ENCODE measurements at regions not wholly inside any gene's neighbourhood (a gene's known extent, or its start where the extent isn't known, plus 50 kb on each side); places are given as distances from the start of the nearest gene placed in this dataset.

DNA sequence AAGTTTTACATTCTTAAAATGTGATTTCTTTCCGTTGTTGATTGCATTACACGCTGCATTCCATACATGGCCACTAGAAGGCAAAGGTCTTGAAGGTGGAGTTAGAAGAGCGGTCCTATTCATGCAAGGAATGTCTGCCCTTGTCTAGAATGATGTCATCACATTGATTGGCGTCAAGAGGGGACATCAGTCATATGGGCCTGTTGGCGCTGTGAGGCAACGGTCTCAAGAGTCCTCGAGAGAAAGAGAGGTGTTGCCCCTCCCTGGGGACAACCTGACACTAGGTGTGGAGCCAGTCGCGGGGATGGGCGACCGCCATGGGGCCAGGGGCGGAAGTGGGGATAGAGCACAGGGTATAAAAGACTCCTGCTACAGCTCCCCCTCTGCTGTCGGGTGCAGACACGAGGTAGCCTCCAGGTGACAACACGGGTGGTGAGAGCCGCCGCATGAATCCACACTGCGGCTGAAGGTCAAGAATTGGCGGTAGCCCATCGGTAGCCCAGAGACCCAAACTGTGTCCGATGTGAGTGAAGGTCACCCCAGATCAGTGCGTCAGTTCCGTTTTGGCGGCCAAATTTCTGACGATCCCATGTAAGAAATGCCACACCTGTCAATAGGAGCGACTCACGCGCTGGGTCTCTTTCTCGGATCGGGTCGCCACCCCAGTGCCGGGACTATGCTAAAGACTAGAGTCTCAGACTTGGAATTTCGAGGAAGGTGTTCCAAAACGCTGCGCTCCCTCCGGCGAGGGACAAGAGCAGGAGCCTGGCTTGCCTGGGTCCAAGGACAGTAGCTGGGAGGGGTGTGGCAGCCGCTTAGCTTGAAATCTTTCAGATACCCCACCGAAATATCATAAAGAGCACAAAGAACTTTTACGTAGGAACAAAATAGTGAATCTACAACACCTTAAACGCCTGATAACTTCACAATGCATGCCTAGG lies 93.2 kb upstream of the ZNF184 start (continued):
- peak; percentile 96 for TF ChIP-seq ATF7 (IDR thresholded peaks at IDR 0.05)
- TF ChIP-seq ATF7 (CRISPR knock-in tag; IDR thresholded peaks at IDR 0.05), result no peak
- TF ChIP-seq, protein P1, sequence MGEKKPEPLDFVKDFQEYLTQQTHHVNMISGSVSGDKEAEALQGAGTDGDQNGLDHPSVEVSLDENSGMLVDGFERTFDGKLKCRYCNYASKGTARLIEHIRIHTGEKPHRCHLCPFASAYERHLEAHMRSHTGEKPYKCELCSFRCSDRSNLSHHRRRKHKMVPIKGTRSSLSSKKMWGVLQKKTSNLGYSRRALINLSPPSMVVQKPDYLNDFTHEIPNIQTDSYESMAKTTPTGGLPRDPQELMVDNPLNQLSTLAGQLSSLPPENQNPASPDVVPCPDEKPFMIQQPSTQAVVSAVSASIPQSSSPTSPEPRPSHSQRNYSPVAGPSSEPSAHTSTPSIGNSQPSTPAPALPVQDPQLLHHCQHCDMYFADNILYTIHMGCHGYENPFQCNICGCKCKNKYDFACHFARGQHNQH (CRISPR knock-in tag; IDR thresholded peaks at IDR 0.05), result no peak
- TF ChIP-seq KMT2B (CRISPR knock-in tag; IDR thresholded peaks at IDR 0.05), result no peak

DNA sequence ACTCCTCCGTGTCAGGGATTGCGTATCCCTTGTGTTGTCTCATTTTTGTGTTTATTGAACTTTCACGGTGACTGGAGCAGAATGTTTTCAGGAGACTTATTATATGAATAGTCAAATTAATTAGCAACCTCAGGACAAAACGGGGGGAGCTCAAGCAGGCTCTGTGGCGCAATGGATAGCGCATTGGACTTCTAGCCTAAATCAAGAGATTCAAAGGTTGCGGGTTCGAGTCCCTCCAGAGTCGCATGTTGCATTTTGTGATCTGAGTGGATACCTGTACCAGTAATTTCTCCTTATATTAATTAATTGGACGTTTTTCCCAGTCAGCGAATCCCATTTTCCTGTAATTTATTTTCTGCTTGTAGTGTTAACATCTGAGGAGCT lies 89.1 kb upstream of the ZNF184 start:
- H3K79me2 ChIP-seq (ENCODE audit: insufficient read depth, low read length), result no peaks in the 10 kb centered on the region
- H2AFZ ChIP-seq (ENCODE audit: low read length), result no peak overlapping the region
- DNase-seq (ENCODE audit: low spot score) (no peak), FAIRE-seq (no peak), ATAC-seq (no peak)
- no peaks in the 10 kb centered on the region for H3K36me3 ChIP-seq (replicated peaks in 1 of 2; ENCODE audit: control insufficient read depth in 1 of 2, insufficient read depth in 2 of 2, low read length in 2 of 2)
- H3K9me3 ChIP-seq (ENCODE audit: low read length), result no peaks in the 10 kb centered on the region
- H3K4me3 ChIP-seq (replicated peaks in 1 of 3; ENCODE audit: insufficient read depth in 1 of 3, low read depth in 2 of 3, low read length in 3 of 3), result no peak overlapping the region
- no peaks in the 10 kb centered on the region for H4K20me1 ChIP-seq (ENCODE audit: insufficient read depth, low read length)
- ChIA-PET POLR2A (no interaction called here), CTCF (ENCODE audit: low intra/inter-chr PET ratio, low total read pairs) (no interaction called here)
- intact Hi-C loops (cut with micrococcal nuclease; ENCODE audit: unreplicated experiment), result no loop called here
- no peak overlapping the region for H3K4me2 ChIP-seq (ENCODE audit: low read depth, low read length)
- H3K27ac ChIP-seq (ENCODE audit: extremely low read length, insufficient read depth, low read length), result no peak overlapping the region
- TF ChIP-seq ZNF350 (CRISPR knock-in tag; IDR thresholded peaks at IDR 0.05; ENCODE audit: borderline replicate concordance, low read depth), result no peak
- no peak overlapping the region for H3K9ac ChIP-seq (ENCODE audit: insufficient read depth, low read depth, low read length)
- BruUV-seq (replicated peaks), result no TSS peak
- in situ Hi-C loops (cut with HindIII; ENCODE audit: extremely low pct_ligation_motif_present, low pct_unique_long_range_greater_than_20kb), result no loop called here
- WGBS (ENCODE audit: low lambda C conversion rate), result 42% methylated on average over 11 of the region's 11 CpGs
- peaks cover 40% of the 10 kb centered on the region for H3K4me1 ChIP-seq (ENCODE audit: insufficient read depth, low read length)
- peaks cover 0 to 60% of the 10 kb centered on the region in 2 experiments; a peak in 2 of 5 replicates for H3K27me3 ChIP-seq (ENCODE audit: control insufficient read depth in 1 of 2, insufficient read depth in 2 of 2, low read length in 2 of 2)

Data from HepG2 (cell line).